GM21528 (cell line): ENCODE measurements at regions not wholly inside any gene's neighbourhood (a gene's known extent, or its start where the extent isn't known, plus 50 kb on each side); places are given as distances from the start of the nearest gene placed in this dataset.

Experiments used
- ATAC-seq: cut with Tn5 transposase; IDR thresholded peaks from one replicate; pipeline ENCODE4 v1.9.1; 2021; ENCODE audit warnings: mild to moderate bottlenecking, moderate library complexity; ENCODE audit not compliant: unreplicated experiment, low FRiP score

- ATAC-seq = no peak
These were observed 88.5 kb upstream of the DAB2 start for GRCh38 chr5:39513236-39513635.

DNA sequence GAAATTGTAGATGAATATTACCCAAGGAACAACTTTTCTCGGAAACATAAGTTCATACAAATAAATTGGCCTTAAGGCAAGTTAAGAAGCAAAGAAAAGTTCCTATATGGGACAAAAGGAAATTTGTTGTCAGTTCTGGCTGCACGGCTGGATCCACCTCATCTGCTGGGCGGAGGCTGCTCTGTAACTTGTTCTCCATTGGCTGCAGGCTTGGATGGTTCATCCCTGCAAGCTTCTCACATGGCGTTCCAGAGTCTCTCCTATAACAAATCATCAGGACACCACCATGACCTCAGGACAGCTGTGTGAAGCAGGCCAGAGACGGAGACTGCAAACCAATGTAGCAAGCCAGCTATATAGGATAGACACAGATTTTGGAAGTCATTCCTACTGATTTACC lies 81.4 kb upstream of the DAB2 start:
- ATAC-seq = no peak

DNA sequence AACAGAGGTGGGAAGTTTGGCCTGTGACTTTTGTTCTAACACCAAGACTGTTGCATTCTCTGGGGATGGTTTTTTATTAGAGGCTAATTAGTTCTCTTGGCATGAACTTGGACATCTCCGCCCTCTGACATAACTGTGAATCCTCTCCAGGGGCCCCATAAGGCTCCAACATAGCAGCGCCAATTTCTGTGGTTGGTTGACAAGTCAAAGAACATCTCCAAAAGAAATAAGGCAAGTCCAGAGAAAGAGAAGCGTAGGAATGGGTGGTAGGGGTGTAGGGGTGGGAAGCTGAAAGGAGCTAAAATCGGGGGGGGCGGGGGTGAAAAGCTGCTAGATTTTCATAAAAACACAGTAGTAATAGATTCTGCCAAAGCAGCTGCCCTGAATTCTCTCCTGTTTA lies 81.0 kb upstream of the DAB2 start:
- no peak for ATAC-seq

DNA sequence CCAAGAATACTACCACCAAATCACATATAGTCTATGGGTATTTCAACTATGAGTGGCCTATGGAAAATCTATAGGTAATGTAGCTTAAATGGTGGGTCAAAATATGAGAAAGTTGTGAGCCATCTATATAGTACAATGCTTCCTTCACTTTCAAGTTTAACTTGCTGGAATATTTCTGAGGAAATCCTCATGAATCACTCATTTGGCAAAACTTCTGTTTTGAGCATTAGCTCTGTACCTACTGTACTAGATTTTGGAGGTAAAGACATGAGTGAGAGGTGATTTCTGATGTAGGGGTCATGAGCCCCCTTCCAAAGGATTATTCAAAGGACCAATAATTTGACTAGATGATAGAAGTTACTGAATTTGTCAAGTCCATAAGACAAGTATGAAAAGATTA lies 80.6 kb upstream of the DAB2 start:
- ATAC-seq = no peak

- no peak for ATAC-seq
These were observed 78.4 kb upstream of the DAB2 start for GRCh38 chr5:39503155-39503554.

DNA sequence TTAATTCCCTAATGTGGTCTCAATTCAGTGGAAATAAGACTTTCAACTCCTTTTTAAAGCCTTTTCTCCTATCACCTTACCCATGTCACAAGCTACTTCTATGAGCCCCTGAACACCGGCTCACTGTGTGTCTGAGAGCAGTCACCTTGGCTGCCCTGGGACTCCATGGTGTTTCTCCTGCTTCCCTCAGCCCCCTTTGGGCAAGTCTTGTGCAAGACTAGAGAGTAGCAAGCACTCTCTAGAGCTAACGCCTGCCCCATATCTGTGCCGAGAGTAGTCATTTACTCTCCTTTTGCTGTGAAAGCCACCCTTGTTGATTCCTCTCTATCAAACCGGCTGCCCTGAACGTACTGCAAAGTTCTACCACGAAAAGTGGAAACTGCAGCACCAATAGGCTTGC lies 77.9 kb upstream of the DAB2 start:
- ATAC-seq = no peak

DNA sequence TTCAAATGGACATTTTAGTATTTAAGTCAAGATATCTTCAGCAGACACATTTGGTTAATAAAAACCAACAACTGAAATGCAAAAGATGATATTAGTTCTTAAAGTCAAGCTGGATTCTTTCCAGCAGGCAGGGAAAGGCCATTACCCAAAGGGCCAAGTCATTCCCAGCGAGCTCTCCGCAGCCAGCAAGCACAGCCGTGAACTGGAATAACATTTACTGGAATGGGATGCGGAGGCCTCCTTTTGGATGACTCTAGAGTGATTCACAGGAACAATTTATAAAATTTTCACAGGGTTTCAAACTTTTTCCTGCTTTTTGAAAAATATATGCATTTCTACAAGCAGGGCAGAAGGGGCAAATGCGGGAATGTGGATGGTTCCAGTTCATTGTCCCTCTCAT lies 76.6 kb upstream of the DAB2 start:
- ATAC-seq = no peak

DNA sequence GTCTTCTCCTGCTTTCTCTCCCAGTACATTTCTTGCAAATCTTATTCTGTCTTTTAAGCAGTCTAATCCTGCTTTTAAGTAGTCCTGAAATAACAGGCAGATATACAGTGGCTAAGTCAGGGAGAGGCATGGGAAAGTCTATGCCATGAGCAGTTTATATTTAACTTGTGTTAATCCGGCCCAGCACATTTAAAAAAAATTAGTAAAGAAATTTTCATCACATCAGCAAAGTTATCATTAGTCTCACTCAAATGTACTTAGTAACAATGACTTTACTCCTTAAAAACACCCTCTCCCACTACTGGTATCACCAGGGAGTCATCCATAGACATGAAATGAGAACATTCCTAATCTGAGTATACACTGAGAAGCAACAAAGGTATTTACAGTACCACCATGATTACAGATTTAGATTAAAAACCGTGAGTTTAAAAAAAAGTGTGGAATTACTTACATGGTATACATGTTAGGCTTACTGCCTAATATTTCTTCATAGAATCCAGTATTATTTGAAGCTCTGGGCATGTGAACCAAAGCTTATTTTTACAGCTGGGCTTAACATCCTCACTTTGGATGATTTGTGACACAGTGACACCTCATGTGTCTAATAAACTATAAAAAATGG lies 75.9 kb upstream of the DAB2 start:
- no peak for ATAC-seq

GRCh38 chr5:39498278-39498952 lies 73.6 kb upstream of the DAB2 start:
- no peak for ATAC-seq

GRCh38 chr5:39497322-39497721 lies 72.5 kb upstream of the DAB2 start:
- no peak for ATAC-seq

- no peak for ATAC-seq
These were observed 70.4 kb upstream of the DAB2 start for GRCh38 chr5:39495227-39495626.

DNA sequence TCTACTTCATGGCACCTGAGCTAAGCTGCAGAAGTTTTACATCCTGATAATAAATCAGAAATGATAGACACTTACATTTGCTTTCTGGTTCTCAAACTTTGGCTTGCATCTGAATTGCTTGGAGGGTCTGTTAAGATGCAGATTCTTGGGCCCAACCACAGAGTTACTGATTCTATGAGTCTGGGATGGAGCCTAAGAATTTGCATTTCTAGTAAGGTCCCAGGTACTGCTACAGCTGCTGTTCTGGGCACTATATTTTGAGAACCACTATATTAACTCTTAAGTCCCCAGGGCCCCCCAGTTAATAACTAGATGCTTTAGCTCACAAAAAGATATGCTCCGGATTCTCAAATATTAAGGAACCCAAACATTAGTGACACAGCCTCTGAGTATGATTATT lies 69.8 kb upstream of the DAB2 start:
- ATAC-seq = no peak

- ATAC-seq = no peak
These were observed 69.3 kb upstream of the DAB2 start for GRCh38 chr5:39494107-39494510.

DNA sequence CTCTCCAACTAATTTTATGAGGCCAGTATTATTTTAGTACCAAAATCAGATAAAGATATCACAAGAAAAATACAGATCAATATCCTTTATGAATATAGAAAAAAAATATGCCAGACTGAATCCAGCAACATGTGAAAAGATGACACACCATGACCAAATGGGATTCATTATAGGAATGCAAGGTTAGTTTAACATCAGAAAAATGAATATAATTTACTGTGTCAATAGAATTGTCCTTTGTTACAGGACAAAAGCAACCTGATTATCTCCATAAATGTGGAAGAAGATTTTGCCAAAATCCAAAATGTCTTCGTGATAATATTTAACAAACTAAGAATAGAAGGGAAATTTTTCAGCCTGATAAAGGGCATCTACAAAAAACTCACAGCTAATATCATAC lies 66.4 kb upstream of the DAB2 start:
- no peak for ATAC-seq

- no peak for ATAC-seq
These were observed 64.5 kb upstream of the DAB2 start for GRCh38 chr5:39489263-39489662.

- ATAC-seq = no peak
These were observed 62.0 kb upstream of the DAB2 start for GRCh38 chr5:39486790-39487189.

DNA sequence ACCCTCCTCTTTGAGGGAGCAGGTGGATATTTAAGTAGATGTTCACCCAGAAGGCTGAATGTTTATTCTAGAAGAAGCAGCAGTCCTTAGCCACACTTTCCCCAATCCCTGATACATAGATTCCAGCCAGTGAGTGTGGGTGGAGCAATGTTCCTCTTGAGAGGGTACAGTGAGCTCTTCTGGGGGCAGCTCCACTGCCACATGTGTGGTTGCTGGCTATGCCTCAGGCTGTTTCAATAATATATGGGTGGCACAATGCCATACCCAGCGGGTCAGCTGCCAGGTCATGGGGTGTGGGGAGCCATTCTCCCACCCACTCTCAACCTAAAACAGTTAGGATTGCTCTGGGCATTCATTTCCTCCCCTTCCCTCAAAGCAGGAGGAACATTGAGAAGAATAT lies 61.6 kb upstream of the DAB2 start:
- ATAC-seq = no peak

DNA sequence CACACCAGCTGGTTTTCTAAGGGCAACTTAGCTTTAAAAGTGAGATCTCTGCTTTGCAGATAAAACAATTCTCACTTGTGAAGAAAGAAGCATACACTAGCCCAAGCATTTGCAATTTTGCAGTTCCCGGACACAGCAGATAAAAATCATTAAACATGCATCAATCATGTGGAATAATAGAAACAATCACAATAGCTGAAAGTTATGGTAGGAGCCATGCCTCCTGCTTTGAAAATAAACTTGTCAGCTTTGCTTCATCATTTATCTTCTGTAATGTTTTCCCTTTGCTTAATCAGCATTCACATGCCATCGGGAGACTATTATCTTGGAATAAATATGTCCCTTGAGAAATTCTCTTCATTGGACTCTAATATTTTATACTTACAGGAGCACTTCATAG lies 60.3 kb upstream of the DAB2 start:
- ATAC-seq = no peak

GRCh38 chr5:39484673-39485072 lies 59.9 kb upstream of the DAB2 start:
- no peak for ATAC-seq

DNA sequence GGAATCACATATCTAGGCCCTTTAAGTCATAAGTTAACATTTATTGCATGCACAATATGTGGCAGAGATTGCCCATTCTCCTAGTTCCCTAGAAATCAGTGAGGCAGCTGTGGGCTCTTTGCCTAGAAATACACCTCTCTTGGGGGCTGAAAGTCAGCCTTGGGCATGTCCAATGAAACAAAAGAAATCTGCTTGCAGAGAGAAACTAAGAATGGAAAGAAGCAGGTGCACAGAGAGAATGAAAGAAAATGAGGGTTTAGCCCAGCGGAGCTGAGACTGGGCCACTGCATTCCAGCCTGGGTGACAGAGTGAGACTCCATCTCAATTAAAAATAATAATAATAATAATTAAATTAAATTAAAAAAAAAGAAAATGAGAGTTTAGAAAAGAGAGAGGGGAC lies 57.3 kb upstream of the DAB2 start:
- no peak for ATAC-seq

DNA sequence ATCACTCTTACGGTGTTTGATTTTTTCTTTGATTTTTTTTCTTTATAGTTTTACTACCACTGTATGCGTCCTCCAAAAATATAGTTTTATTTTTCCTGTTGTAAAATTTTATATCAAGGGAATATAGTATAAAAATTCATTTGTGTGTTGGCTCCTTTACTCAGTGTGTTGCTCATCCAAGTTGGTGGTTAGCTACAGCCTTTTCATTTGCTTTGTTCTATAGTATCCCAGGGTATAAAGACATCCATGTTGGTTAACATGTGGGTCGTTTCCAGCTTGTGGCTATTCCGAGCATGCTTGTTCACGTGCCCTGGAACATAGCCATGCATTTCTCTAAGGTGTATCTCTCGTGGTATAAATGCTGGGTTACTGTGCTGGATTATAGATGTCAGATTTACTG lies 54.8 kb upstream of the DAB2 start:
- ATAC-seq = no peak

DNA sequence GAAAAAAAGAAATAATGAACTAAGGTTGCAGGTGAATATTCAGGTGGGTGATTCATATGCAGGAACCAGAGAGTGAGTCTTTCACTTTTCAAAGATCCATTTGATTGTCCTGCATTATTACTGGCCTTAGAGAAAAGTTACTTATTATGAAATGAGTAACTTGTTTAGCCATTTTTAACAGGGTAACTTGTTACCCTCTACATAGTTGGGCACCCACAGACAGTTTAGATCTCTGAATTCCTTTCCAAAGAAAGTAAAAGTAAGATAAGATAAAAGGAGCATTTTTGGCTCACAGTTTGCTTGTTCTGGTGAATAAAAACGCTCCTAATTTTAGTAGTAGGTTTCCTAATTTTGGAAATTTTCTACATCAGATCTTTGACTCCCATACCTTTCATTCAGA lies 54.1 kb upstream of the DAB2 start:
- no peak for ATAC-seq

GRCh38 chr5:39476843-39477220 lies 52.1 kb upstream of the DAB2 start:
- ATAC-seq = no peak
